HG03039 (cell line): ENCODE measurements at regions not wholly inside any gene's neighbourhood (a gene's known extent, or its start where the extent isn't known, plus 50 kb on each side); places are given as distances from the start of the nearest gene placed in this dataset.

Source experiments
- ATAC-seq: cut with Tn5 transposase; IDR thresholded peaks from one replicate; pipeline ENCODE4 v1.9.1; 2021; ENCODE audit warnings: mild to moderate bottlenecking, moderate library complexity; ENCODE audit not compliant: unreplicated experiment

DNA sequence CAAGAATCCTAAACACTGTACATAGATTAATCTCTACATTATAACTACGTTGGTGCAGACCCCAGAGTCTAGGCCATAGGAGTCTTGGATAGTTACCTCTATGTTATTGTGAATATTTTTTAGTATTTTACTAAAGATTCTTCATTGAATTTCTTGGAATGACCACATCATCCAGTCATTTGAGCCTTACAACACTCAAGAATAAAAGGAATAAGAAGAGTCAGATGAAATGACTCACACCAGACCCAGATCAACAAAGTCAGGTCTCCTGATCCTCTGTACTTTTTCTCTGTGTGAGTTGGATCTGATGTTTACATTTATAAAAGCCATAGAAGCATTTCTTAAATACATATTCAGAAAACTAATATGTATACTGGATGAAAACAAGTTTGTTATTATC is 179.2 kb upstream of the ARHGAP20 start:
- ATAC-seq, result no peak

DNA sequence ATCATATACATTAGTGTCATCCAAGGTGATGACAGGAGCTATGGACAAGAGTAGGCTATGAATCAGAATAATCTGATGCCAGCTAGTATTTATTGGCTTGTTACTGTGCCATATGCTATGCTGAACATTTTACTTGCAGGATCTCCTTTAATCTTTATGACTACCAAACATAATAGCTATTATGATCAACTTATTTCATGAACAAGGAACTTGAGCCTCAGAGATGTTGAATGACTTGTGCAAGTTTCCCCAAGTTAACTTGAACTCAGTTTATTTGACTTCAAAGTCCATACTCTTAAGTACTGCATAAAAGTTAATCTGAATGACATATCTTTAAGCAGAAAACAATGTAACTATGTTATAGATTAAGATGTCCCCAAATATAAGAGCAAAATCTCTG is 178.8 kb upstream of the ARHGAP20 start:
- no peak for ATAC-seq

DNA sequence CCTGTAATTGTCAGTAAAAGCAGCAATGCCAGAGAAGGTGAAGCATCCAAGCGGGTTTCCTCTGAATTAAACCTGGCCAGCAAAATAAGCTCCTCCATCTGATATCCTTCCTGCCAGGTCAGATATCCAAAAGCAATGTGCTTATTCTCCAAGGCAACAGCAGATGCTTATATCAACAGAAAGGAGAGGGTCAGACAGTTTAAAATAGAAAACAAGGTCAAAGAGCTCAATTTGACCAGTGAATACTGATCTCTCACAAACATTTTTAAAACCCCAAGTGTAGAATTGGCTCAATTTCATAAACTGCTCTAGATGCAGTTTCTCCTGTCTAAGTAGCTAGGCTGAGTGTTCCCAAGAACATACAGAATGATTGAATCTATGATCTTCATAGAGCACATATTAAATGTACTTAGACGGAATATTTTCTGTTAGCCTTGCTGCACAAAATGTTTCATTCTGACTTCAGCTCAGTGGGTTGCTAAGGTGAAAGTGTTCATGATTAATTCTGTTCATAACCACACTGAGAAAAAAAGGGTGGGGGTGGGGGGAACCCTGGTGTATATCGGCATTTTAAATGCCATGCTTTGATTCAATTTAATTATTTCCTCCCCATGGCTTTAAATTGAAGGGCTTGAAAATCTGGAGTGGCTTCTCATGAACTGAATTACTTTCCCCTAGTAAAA is 174.2 kb upstream of the ARHGAP20 start:
- ATAC-seq, result no peak

DNA sequence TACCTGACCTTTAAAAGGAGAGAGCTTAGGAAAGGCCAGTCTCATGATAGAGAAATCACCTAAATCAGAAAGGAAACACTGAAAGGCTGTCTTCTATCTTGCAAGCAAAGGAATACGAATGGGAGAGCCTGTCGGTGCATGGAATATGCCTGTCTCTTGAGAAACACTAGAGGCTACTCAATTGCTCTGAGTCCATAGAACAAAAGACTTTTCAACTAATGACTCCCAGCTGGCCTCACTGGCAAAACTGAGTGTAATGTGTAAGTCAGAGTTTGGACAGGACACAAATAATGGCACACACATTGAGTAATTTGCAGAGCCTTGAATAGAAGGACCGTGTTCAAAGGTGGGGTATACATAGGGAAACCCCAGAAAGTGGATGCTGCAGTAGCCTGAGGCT is 171.0 kb upstream of the ARHGAP20 start:
- ATAC-seq, result no peak

DNA sequence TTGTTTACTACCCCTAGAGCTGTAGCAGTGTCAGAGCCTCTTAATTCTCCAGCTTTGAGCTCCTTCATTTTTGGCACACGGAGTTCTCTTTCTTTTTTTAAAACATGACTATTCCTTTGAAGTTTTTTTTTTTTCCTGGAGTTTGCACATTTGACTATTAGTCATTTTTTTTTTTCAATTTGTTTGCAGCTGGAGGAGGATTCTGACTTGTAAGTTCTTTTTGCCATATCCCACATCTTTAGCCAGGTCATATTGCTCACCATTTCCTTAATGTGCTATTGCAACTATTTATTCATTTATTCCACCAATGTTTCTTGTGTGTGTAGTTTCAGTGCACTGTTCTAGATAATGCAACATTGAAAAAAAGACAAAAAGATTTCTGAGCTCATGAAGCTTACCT is 166.3 kb upstream of the ARHGAP20 start:
- ATAC-seq, result no peak

DNA sequence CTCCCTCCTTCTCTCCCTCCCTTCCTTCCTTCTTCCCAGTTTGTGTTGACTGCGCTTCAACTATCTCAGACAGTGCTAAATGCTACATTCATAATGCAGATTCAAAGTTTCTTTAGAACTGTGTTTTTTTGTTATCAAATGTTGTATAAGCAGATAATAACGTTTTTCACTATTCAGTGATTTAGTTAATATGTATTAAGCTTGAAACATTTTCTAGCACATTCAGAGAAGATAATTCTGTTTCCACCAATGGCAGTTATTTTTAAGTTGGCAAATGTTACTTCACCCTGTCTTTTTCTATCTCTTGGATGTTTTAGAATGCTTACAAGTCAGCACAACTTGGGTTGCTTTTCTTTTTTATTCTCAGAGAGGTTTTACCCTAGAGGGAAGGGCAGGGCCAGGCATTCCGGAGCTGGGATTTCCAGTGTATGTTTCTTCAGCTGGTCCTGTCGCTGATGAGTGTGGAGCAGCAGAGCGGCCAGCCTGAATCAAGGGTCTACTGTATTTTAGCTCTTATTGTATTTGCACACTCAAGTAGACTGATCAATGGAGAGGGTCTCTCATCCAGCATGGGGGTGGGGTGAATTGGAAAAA is 162.3 kb upstream of the ARHGAP20 start:
- ATAC-seq, result no peak

DNA sequence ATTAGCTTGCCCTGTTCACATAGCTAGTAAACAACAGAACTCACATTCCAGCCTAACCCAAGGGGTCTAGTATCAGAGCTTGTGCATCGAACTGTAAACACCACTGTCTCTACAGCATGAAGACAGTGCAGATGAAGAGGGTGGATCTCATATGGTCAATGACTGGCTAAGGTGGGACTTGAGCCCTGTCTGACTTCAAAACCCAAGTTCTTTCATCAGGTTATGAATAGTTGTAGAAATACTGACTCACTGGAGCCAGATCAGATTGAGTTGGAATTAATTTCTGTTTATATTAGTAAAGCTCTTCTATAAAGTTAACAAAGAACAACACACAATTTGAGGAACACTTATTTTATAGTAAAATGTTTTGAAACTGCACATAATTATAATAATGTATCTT is 161.7 kb upstream of the ARHGAP20 start:
- no peak for ATAC-seq

DNA sequence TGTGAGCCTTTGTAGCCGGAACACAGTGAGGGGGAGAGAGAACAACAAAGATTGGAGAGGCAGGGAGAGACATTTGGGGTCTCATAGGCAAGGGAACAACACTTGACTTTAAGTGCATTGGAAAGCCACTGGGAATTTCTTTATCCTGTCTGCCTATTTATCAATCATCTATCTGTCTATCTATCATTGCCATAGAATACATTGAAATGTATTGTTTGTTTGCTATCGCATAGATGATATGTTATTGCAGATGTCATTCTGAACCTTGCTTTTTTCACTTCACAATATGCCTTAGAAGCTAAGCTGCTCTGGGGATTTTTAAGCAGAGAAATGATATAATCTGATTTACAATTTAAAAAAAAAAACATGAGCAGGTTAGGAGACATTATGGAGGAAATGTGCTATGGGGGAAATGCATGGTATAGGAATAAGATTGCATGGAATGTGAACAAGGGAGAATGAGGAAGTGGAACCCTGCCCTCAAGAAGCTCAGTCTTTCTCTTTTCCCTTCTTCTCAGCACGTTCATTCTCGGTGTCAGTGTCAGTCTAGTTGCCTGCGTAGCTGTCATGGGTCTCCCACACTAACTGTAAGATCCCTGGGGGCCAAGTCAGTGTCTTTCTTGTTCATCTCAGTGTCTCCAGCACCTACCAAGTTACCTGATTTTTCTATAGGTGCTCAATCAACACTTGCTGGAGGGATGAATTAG is 158.7 kb upstream of the ARHGAP20 start:
- no peak for ATAC-seq

DNA sequence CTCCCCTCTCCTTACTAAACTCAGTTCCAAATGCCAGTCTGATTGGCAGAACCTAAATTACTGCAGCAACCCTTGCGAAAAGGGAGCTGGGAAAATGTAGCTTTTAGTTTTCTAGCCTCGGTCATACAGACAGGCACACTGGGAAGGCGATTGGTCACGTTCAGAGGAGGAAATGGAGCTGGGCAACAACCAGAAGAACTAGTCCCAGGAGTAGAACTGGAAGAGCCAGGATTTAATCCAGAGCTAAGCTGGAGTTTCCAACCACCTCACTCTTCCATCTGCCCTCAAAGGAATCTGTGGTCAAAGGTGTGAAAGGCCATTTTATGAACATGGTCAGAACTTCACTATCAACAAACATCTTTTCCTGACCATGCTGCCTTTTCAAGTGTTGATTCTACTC is 155.7 kb upstream of the ARHGAP20 start:
- no peak for ATAC-seq

DNA sequence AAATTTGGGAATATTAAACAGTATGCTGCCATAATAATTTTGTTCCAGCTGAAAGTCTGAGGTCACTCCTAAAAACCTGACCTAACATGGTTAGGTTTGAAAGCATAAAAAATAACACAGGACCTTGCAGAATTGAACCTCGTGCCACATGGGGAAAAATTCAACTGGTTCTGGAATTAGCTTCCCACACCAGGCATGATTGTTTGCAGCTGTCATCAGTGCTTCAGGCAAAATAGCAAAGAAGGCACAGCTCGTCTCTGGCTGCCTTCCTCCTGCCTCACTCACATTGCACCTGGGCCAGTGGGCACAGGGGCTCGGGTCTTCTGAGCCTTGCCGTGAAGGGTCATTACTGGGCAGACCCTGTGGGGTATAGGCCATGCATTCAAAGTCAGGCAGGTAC is 153.8 kb upstream of the ARHGAP20 start:
- ATAC-seq, result no peak

DNA sequence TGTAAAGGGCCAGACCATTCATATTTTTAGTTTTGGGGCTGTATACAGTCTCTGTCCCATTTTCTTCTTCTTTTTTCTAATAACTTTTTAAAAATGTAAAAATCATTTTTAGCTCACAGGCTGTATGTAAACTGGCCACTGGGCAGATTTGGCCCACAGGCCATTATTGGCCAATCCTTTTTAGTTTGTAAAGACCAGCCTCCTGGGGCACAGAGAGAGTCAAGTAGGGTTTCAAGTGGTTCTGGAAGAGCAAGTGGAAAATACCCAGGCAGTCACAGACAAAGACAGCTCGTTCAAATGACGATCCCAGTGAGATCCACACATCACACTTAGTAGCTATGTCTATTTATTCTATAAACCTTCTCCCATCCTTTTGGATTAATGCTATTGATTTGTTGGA is 150.2 kb upstream of the ARHGAP20 start:
- ATAC-seq, result no peak

DNA sequence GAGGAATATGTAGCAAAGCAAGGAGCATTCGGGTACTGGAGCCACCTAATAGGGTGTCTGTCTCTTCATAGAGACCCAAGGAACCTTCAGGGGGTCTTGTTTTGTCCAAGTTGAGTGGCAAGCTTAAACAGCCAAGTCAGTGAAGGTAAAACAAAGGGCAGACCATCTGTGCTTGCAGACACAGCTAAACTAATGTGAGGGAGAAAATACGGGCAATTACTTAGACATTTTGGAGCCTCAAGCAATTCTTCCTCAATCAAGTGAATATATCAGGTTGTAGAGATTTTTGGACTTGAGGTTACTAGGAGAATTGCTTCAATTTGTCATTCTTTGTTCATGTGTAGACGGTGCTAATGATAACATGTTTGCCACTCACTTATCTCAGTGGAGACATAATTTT is 148.2 kb upstream of the ARHGAP20 start:
- no peak for ATAC-seq

DNA sequence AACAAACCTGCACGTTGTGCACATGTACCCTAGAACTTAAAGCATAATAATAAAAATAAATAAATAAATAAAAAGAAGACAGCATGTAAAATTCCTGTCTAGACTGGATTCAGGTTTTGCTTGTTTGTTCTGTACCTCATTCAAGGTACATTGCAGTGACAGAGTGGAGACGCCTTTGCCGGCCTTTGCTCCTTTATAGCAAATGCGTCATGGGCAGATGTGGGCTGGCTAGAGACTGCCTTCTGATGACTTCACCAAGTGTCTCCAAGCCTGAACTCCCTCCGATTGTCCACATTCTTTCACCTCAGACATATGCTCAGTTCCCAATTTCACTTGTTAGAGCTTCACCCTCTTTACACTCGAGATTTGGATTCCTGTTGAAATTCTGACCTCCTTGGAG is 147.8 kb upstream of the ARHGAP20 start:
- ATAC-seq, result no peak

DNA sequence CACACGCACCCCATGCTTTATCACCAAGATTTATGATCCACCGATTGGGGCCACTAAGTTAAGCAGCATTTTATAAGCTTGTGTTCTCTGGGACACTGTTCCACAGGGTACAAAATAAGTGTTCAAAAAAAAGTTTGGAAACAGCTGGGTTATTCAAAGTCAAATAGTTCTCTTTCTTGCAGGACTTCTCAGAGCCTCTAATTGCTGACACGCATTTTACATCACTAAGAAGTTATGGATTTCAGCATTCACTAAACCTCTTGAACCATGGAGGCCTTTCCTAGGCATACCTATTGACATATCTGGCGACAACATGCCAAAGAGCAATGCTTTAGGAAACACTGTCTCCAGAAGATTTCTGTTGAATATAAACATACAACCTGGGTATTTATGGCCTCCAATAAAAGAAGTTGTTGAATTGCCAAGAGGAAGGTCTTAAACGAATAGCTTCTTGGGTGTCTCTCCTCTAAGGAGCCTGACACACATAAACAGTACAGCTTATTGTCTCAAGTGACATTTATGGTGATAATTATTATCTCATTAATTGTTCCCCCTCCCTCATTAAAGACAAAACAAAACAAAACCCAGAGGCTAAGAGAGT is 147.1 kb upstream of the ARHGAP20 start:
- ATAC-seq, result no peak

DNA sequence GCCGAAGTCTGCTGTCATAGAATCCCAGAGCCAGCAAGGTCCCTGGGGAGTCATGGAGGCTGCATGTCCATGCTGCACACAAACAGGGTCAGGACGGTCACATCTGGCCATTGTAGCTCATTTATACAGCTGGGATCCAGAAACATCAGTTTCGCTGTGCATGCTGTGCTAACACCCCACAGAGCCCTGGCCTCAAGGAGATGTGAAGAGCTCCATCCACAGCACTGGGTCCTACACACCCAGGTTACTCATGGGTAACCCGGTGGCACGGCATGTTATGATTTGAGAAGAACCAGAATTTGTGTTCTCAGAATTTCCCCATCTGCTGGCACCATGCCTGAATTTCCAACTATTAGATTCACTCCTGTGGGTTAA is 146.3 kb upstream of the ARHGAP20 start:
- no peak for ATAC-seq

DNA sequence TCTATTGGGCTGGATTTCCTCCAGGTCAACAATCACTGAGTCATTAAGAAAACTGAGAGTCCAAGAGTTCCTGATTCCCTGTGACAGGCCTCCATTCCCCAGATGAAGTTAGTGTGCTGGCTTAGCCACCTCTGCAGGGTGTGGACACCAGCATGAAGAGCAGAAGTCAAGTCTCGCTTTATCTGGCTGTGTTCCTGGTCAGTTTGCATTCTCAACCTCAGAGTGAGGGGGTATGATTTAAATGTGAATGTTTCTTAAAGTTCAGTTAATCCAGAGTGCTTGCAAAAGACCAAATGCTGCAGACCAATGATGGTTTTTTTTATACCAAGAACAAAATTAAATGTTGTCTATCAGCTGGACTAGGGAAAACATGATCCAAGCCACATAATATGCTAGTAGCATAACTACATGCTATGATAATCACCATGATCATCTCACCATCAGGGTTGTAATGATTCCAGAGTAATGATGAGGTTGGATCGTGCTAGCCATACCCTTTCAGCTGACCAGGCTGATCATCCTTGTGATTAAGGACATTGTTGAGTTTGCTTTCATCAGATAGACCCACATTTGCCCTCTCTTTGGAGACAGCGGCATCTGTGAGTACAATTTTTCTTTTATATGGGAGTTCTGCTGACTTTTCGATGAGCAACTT is 145.8 kb upstream of the ARHGAP20 start:
- no peak for ATAC-seq

DNA sequence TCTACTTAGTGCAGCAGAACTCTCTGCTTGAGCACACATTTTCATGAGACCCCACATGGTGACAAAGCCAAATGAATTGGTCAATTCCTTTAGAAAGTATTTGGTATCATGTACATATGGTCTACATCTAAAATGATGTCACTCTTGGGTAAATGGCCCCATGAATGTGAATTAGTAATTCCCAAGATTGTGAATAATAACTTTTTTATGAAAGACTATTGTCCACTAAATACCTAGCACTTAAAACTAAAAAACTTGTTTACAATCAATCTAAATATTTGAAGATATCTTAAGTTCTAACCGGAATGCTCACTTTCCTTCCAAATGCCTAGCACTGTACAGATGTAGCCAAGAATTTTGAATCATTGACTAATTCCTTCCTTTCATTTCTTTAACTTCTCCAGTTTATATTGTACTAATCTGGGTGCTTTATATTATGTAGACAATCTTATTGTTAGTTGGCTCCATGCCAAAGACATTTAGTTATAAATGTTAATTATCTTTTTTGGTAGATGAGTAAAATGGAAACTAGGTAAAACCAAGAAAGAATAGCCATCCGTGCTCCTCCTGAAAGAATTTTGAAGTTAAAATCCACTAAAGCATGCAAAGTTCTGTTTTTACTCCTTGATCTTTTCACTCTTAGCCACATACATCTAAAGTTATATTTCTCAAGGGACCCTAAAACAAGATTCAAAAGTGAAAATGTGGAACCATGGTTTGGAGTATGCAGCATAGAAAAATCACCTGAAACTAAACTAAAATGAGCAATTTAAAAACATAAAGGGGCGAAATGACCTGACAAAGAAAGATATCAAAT is 145.0 kb upstream of the ARHGAP20 start:
- ATAC-seq, result no peak

DNA sequence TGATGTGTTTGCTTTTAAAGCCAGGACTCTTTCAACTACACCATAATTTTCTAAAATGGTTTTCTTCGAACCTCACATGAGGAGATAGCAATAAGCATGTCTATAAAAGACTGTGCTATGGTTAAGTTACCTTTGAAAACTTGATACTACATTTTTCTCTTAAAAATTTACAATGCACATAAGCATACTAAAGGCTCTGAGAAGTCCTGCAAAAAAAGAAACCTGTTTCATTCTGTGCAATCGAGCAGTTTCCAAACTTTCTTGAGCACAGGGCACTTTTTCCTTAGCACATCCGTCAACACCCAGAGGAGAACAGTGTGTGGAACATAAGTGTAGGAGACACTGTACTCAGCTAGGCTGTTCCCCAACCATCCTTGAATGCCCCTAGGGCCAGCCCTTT is 144.1 kb upstream of the ARHGAP20 start:
- no peak for ATAC-seq

DNA sequence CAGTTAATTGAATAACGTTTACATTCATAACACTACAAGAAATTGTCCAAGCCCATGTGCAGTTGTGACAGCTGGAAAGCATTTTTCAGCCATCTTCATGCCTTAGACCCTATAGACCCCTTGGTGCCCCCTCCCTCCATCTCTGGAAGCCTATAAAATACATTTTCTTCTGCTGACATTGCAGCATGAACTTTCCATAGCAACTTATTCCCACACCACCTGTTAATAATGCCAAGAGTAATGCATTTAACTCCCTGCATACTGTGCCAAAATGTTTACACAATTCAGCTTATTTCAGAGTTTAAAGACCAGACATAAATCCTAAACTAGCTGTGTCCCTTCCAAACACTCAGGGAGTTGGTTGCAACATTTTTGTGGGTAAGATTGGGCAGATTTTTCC is 143.0 kb upstream of the ARHGAP20 start:
- no peak for ATAC-seq

DNA sequence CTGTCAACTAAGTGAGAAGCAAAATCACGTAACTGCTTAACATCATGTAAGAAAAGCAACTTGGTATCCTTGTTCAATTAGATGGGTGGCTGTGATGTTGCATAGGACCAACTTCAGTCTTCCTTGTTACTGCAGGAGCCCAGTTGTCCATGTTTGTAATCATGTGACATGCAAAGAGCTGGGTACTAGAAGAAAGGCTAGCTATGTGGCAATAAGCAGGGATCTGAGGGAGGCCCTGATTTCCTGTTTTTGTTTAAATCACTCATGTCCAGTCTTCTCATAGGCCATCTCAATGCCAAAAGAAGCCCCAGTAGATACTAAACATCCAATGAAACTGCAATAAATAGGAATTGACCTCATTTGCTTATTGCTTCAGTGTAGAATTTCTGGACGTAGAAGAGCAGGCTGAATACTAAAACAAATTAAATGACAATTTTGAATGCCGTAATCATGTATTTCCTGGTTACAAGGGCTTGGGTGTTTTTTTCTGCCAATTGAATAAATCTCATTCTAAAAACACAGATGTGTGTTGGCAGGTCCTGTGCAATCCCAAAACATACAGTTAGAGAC is 140.8 kb upstream of the ARHGAP20 start:
- ATAC-seq, result no peak
